Thyroid gland (tissue), 4 donors: ENCODE measurements at regions not wholly inside any gene's neighbourhood (a gene's known extent, or its start where the extent isn't known, plus 50 kb on each side); places are given as distances from the start of the nearest gene placed in this dataset.

ENCODE experiments used
- DNase-seq, 2 donors: peaks; one replicate each; pipeline ENCODE4 v3.0.0-alpha.2; 2019
- H3K27ac ChIP-seq, 3 donors: fragments of 200-600 bp; sonication (generic); 1 replicate in 2 of 3; 2 replicates in 1 of 3; pipeline ENCODE4 v1.5.1; 2016 to 2019; ENCODE audit warnings: mild to moderate bottlenecking in 1 of 3, moderate library complexity in 1 of 3
- H3K27me3 ChIP-seq: fragments of 200-600 bp; sonication (generic); one replicate; pipeline ENCODE4 v1.5.1; 2019
- H3K36me3 ChIP-seq, 2 donors: fragments of 200-600 bp; sonication (generic); one replicate each; pipeline ENCODE4 v1.5.1; 2016 to 2019
- H3K4me1 ChIP-seq, 2 donors: fragments of 200-600 bp; sonication (generic); one replicate each; pipeline ENCODE4 v1.5.1; 2017 to 2019
- H3K4me3 ChIP-seq, 3 donors: fragments of 200-600 bp; sonication (generic); replicated peaks in 1 of 3; 1 replicate in 2 of 3; 2 replicates in 1 of 3; pipeline ENCODE4 v1.5.1; 2016; ENCODE audit warnings: mild to moderate bottlenecking in 1 of 3
- H3K9me3 ChIP-seq: fragments of 200-600 bp; sonication (generic); one replicate; pipeline ENCODE4 v1.5.1; 2017
- CTCF ChIP-seq, 6 experiments: fragments of 200-600 bp in 3 of 6; fragments of 450-650 bp in 3 of 6; sonication (generic) in 3 of 6; IDR thresholded peaks; one replicate each; pipeline ENCODE4 v1.5.1; 2016 to 2019; ENCODE audit warnings: antibody characterized with exemption in 6 of 6, mild to moderate bottlenecking in 2 of 6, inconsistent platforms in 1 of 6, moderate library complexity in 1 of 6
- POLR2A ChIP-seq, 2 donors: fragments of 450-650 bp; IDR thresholded peaks; one replicate each; pipeline ENCODE4 v1.6.1; 2017; ENCODE audit warnings: antibody characterized with exemption in 2 of 2, mild to moderate bottlenecking in 2 of 2, moderate library complexity in 1 of 2
- WGBS, 2 donors: methylation state at CpG; one replicate each; pipeline ENCODE4 v1.1.5; 2017; 5-methylcytosine and 5-hydroxymethylcytosine counted together
- intact Hi-C: fragments of 100-400 bp; cut with DNase I; formaldehyde crosslinking; loops from one replicate; pipeline ENCODE4 v1.15.1; 2023

GRCh38 chr2:157991932-157992331, 109.7 kb upstream of the UPP2 start:
- WGBS, 2 donors = 68 to 69% methylated on average over 6 of the region's 6 CpGs
- no peaks in the 10 kb centered on the region for H3K4me1 ChIP-seq
- no peaks in the 10 kb centered on the region for H3K27me3 ChIP-seq
- H3K27ac ChIP-seq = no peak overlapping the region
- no peak overlapping the region for H3K4me3 ChIP-seq
- no peak for TF ChIP-seq CTCF (IDR thresholded peaks at IDR 0.05)
- TF ChIP-seq POLR2A (IDR thresholded peaks at IDR 0.05) = no peak
- DNase-seq = no peak
- no peaks in the 10 kb centered on the region for H3K9me3 ChIP-seq
- intact Hi-C loops = no loop called here
- no peaks in the 10 kb centered on the region for H3K36me3 ChIP-seq

DNA sequence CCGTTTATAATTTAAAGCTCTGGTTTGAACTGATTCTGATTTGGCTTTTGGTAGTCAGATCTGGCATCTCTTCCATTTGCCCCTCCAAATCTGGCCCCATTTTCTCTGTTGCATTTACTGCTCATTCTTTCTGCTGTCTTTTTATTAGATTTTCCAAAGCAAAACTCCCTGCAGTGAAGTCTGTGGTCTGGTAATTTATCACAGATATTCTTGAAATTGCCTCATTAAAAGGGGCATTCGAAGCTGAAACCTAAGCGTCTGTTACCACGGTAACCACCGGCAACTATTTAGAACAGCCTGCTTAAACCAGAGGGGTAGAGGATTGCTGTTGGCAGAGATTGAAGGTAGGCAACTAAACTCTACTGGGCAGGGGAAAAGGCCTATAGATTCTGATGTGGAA, 111.5 kb upstream of the UPP2 start:
- WGBS, 2 donors = 28 to 32% methylated on average over 5 of the region's 5 CpGs
- no peak for DNase-seq
- TF ChIP-seq POLR2A (IDR thresholded peaks at IDR 0.05) (no peak), CTCF (IDR thresholded peaks at IDR 0.05) (no peak)
- Histone ChIP-seq H3K4me1 (no peaks in the 10 kb centered on the region), H3K9me3 (no peaks in the 10 kb centered on the region), H3K36me3 (no peaks in the 10 kb centered on the region), H3K27ac (no peak overlapping the region), H3K4me3 (no peak overlapping the region), H3K27me3 (no peaks in the 10 kb centered on the region)
- intact Hi-C loops = no loop called here

DNA sequence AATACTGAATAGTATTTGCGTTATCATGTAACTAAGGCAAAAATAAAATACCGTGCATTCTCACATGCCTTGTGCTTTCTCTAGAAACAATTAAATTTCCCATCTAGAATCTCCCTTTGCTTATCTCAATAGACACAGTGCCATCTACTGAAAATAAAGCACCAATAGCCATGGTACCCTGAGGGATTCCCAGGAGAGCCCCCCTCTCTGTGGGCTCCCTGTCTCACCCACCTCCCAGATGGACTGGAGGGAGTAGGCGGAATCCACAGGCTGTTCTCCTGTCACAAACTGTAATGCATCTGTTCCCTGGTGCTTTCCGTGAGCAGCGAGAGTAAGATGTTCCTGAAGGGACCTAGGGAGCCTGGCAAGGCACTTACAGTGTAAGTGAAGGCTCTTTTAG, 112.4 kb upstream of the UPP2 start:
- H3K27ac ChIP-seq = no peak overlapping the region
- intact Hi-C loops = no loop called here
- no peaks in the 10 kb centered on the region for H3K9me3 ChIP-seq
- no peaks in the 10 kb centered on the region for H3K27me3 ChIP-seq
- no peaks in the 10 kb centered on the region for H3K4me1 ChIP-seq
- WGBS, 2 donors = 88 to 92% methylated on average over 5 of the region's 5 CpGs
- no peak for TF ChIP-seq POLR2A (IDR thresholded peaks at IDR 0.05)
- no peak for TF ChIP-seq CTCF (IDR thresholded peaks at IDR 0.05)
- H3K36me3 ChIP-seq = no peaks in the 10 kb centered on the region
- no peak for DNase-seq
- no peak overlapping the region for H3K4me3 ChIP-seq

DNA sequence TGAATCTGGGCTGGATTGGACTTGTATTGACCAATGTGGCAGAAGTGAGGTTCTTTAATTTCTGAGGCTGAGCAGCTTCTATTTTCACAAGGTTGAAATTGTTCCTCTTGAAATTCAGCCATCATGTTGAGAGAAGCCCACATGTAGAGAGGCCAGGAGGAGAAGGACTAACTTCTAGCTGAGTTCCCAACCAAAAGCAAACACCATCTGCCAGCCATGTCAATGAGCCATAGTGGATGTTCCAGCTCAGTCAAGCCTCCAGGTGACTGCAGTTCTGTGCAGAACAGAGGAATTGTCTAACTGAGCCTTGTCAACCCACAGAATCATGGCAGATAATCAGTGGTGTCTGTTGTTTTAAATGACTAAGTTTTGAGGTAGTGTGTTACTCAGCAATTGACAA, 110.6 kb upstream of the ACVR1 start:
- H3K36me3 ChIP-seq = no peaks in the 10 kb centered on the region
- no peaks in the 10 kb centered on the region for H3K4me1 ChIP-seq
- H3K27ac ChIP-seq = no peak overlapping the region
- H3K4me3 ChIP-seq = no peak overlapping the region
- H3K27me3 ChIP-seq = no peaks in the 10 kb centered on the region
- H3K9me3 ChIP-seq = no peaks in the 10 kb centered on the region
- TF ChIP-seq POLR2A (IDR thresholded peaks at IDR 0.05) = no peak
- TF ChIP-seq CTCF (IDR thresholded peaks at IDR 0.05) = no peak
- DNase-seq = no peak
- intact Hi-C loops = no loop called here

DNA sequence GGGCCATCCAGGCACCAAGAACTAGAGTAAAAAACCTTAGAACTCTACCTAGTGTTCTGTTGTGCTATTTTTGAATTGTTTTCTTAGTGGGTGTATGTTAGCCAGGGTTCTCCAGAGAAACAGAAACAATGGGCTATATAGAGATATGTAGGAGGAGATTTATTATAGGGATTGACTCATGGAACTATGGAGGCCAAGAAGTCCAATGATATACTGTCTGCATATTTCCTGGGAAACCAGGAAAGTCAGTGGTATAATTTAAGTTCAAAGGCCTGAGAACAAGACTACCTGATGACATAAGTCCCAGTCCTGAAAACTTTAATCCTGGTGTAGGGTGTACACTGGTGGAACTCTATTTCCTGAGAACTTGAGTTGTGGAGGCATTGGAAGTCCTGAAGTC, 108.7 kb upstream of the ACVR1 start:
- no peaks in the 10 kb centered on the region for H3K27me3 ChIP-seq
- no peak for DNase-seq
- H3K4me3 ChIP-seq = no peak overlapping the region
- TF ChIP-seq CTCF (IDR thresholded peaks at IDR 0.05) (no peak), POLR2A (IDR thresholded peaks at IDR 0.05) (no peak)
- no peaks in the 10 kb centered on the region for H3K4me1 ChIP-seq
- no peak overlapping the region for H3K27ac ChIP-seq
- intact Hi-C loops = no loop called here
- no peaks in the 10 kb centered on the region for H3K36me3 ChIP-seq
- no peaks in the 10 kb centered on the region for H3K9me3 ChIP-seq
